Stimulated activated CD4-positive, alpha-beta T cell treated with anti-CD3 and anti-CD28 coated beads, Interleukin-2, amount 100 ng/mL, for 4 hours (primary cell): ENCODE measurements at regions not wholly inside any gene's neighbourhood (a gene's known extent, or its start where the extent isn't known, plus 50 kb on each side); places are given as distances from the start of the nearest gene placed in this dataset.
"Not testable (repeated sequence)": the region's sequence is repeated elsewhere in the genome, so short reads cannot be mapped to it uniquely, and the experiment has no call there.

Experiments used
- DNase-seq: peaks from one replicate; pipeline ENCODE4 v3.0.0-alpha.2; 2020; ENCODE audit warnings: low read depth

- no peak for DNase-seq
Observed at GRCh38 chr7:89618274-89618673, 536.0 kb upstream of the STEAP1 start.

- DNase-seq = no peak
Observed at GRCh38 chr7:89621925-89622641, 532.2 kb upstream of the STEAP1 start.

GRCh38 chr7:89623018-89623672 is 531.1 kb upstream of the STEAP1 start:
- no peak for DNase-seq

GRCh38 chr7:89624155-89624554 is 530.1 kb upstream of the STEAP1 start:
- DNase-seq = not testable (repeated sequence)

GRCh38 chr7:89648509-89648908 is 505.8 kb upstream of the STEAP1 start:
- DNase-seq = no peak

- DNase-seq = no peak
Observed at GRCh38 chr7:89655946-89656345, 498.3 kb upstream of the STEAP1 start.

GRCh38 chr7:89661876-89662275 is 492.4 kb upstream of the STEAP1 start:
- no peak for DNase-seq

- DNase-seq = no peak
Observed at GRCh38 chr7:89666136-89666835, 488.0 kb upstream of the STEAP1 start.

- no peak for DNase-seq
Observed at GRCh38 chr7:89680161-89680560, 474.1 kb upstream of the STEAP1 start.

GRCh38 chr7:89681448-89681847 is 472.8 kb upstream of the STEAP1 start:
- DNase-seq = no peak

GRCh38 chr7:89685287-89685686 is 469.0 kb upstream of the STEAP1 start:
- no peak for DNase-seq

GRCh38 chr7:89687211-89687610 is 467.1 kb upstream of the STEAP1 start:
- DNase-seq = no peak

GRCh38 chr7:89695241-89695640 is 459.0 kb upstream of the STEAP1 start:
- DNase-seq = no peak

- no peak for DNase-seq
Observed at GRCh38 chr7:89714131-89714530, 440.1 kb upstream of the STEAP1 start.

- DNase-seq = not testable (repeated sequence)
Observed at GRCh38 chr7:89718941-89719340, 435.3 kb upstream of the STEAP1 start.

GRCh38 chr7:89728481-89728880 is 425.8 kb upstream of the STEAP1 start:
- DNase-seq = no peak

GRCh38 chr7:89731751-89732445 is 422.4 kb upstream of the STEAP1 start:
- no peak for DNase-seq

- no peak for DNase-seq
Observed at GRCh38 chr7:89738549-89738948, 415.7 kb upstream of the STEAP1 start.

- DNase-seq = no peak
Observed at GRCh38 chr7:89757910-89758309, 396.4 kb upstream of the STEAP1 start.

- DNase-seq = no peak
Observed at GRCh38 chr7:89760690-89761089, 393.6 kb upstream of the STEAP1 start.

GRCh38 chr7:89761173-89761572 is 393.1 kb upstream of the STEAP1 start:
- no peak for DNase-seq

- no peak for DNase-seq
Observed at GRCh38 chr7:89770161-89770560, 384.1 kb upstream of the STEAP1 start.
